ENCODE measurements at regions not wholly inside any gene's neighbourhood (a gene's known extent, or its start where the extent isn't known, plus 50 kb on each side); places are given as distances from the start of the nearest gene placed in this dataset.

DNA sequence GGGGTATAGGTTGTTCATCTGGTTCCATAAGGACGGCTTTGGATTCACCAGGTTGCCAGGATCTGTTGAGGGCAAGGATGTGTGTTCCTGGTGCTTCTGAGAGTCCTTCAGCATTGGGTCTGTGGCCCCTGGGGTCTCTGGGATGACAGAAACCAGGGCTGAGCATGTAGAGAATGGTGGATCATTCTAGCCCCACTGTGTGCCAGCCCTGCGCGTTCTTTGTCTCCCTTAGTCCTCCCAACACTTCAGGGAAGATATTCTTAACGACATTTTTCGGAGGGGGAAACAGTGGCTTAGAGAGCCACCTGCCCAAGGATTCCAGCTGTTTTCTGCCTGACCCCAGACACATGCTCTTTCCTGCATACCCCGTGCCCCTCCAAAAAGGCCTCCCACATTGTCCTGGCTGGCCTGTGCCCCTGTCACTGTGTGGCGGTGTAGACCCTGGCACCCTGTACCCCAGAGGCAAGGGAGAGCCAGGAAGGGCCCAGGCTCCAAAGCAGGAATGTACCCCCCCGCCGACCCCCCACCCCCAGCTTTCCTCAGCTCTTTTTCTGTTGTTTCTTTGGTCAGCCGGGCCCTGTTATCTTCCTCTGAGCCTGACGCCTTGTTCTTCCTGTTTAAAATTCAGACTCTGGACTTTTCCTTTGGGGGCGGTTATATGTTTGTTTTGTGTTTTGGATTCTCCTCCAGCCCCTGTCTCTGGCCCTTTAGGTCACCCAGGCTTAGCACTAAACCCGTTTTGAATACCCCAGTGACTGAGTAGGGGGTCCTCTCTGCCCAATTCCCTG is 57.8 kb upstream of the SMAD6 start:
- Histone ChIP-seq H3K4me3 (ENCODE audit: low read depth, low read length) (no peak overlapping the region), H3K4me1 (peaks cover 21% of the 10 kb centered on the region), H3K36me3 (ENCODE audit: control insufficient read depth, insufficient read depth, low read length) (no peaks in the 10 kb centered on the region), H3K27me3 (replicated peaks; ENCODE audit: control insufficient read depth, insufficient read depth, low read length) (no peaks in the 10 kb centered on the region), H3K9me3 (no peaks in the 10 kb centered on the region)
- ChIA-PET CTCF (interaction anchor here (1.3 to 1.7 kb wide), 2 partner anchors 25 to 54 kb away, joined by 3 to 5 read pairs; no protein-coding TSS in a partner anchor), POLR2A (no interaction called here)
- Mint-ChIP-seq H3K4me3 (ENCODE audit: unreplicated experiment) (no peak overlapping the region), H3K36me3 (ENCODE audit: insufficient read depth, unreplicated experiment) (no peaks in the 10 kb centered on the region), H3K27ac (ENCODE audit: unreplicated experiment) (peak overlapping the region; percentile 82), H3K27me3 (ENCODE audit: insufficient read depth, unreplicated experiment) (no peaks in the 10 kb centered on the region), H3K4me1 (ENCODE audit: low read depth, unreplicated experiment) (peaks cover 10% of the 10 kb centered on the region), H3K9me3 (ENCODE audit: unreplicated experiment) (no peaks in the 10 kb centered on the region)
- intact Hi-C loops (cut with micrococcal nuclease; ENCODE audit: unreplicated experiment) = no loop called here
- no TSS peak for BruUV-seq (replicated peaks)
- peak in 1 of 2 experiments; percentile 41 for DNase-seq
- TF ChIP-seq, protein P1, sequence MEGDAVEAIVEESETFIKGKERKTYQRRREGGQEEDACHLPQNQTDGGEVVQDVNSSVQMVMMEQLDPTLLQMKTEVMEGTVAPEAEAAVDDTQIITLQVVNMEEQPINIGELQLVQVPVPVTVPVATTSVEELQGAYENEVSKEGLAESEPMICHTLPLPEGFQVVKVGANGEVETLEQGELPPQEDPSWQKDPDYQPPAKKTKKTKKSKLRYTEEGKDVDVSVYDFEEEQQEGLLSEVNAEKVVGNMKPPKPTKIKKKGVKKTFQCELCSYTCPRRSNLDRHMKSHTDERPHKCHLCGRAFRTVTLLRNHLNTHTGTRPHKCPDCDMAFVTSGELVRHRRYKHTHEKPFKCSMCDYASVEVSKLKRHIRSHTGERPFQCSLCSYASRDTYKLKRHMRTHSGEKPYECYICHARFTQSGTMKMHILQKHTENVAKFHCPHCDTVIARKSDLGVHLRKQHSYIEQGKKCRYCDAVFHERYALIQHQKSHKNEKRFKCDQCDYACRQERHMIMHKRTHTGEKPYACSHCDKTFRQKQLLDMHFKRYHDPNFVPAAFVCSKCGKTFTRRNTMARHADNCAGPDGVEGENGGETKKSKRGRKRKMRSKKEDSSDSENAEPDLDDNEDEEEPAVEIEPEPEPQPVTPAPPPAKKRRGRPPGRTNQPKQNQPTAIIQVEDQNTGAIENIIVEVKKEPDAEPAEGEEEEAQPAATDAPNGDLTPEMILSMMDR (IDR thresholded peaks at IDR 0.05; ENCODE audit: insufficient read depth in 1 of 2, low read depth in 1 of 2, low read length in 1 of 2, severe bottlenecking in 1 of 2, unreplicated experiment in 1 of 2) = no peak

DNA sequence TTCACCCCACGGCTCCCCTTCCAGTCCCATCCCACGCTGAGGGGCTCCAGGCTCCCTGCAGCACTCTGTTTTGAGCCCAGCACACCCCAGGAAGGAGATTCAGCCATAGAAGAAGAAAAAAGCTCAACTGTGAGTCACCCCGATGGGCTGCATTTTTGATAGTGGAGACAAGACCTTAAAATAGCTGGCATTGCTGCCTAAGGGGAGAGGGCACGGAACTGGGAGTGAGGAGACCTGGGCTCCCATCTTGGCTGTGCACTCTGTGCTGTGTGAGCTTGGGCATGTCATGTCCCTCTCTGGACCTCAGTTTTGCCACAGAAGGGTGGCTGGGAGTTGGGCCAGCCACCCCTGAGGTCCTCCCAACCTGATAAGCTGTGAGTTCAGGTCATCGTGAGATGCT is 57.2 kb upstream of the SMAD6 start:
- CTCF ChIA-PET = interaction anchor here (1.1 to 1.7 kb wide), 2 partner anchors 26 to 53 kb away, joined by 3 read pairs; no protein-coding TSS in a partner anchor
- peaks cover 10% of the 10 kb centered on the region for H3K4me1 Mint-ChIP-seq (ENCODE audit: low read depth, unreplicated experiment)

DNA sequence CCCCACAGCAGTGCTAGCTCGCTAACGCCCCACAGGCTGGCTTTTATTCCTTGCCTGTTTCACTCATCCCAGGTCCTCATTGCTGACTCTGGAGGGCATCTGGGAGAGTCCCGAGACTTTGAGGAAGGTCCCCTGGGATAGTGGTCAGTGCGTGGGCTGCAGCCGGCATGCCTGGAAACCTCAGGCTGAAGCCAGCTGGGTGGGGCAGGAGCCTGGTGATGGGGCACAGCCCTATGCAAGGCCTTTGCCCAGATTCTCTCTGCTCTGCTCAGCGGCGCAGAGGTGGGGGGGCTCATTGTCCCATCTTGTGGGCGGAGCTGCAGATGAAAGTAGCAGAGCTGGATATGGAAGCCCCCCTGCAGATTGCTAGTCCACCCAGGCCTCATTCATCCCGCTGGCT is 55.7 kb upstream of the SMAD6 start:
- no peaks in the 10 kb centered on the region for H3K9me3 ChIP-seq
- no peak for DNase-seq
- H3K4me1 ChIP-seq = peaks cover 23% of the 10 kb centered on the region
- Mint-ChIP-seq H3K4me1 (ENCODE audit: low read depth, unreplicated experiment) (peaks cover 10% of the 10 kb centered on the region), H3K4me3 (ENCODE audit: unreplicated experiment) (no peak overlapping the region), H3K27me3 (ENCODE audit: insufficient read depth, unreplicated experiment) (no peaks in the 10 kb centered on the region), H3K36me3 (ENCODE audit: insufficient read depth, unreplicated experiment) (no peaks in the 10 kb centered on the region), H3K27ac (ENCODE audit: unreplicated experiment) (no peak overlapping the region), H3K9me3 (ENCODE audit: unreplicated experiment) (no peaks in the 10 kb centered on the region)
- no peaks in the 10 kb centered on the region for H3K36me3 ChIP-seq (ENCODE audit: control insufficient read depth, insufficient read depth, low read length)
- no peaks in the 10 kb centered on the region for H3K27me3 ChIP-seq (replicated peaks; ENCODE audit: control insufficient read depth, insufficient read depth, low read length)
- no TSS peak for BruUV-seq (replicated peaks)
- intact Hi-C loops (cut with micrococcal nuclease; ENCODE audit: unreplicated experiment) = no loop called here
- ChIA-PET CTCF (interaction anchor here (1.3 kb wide), 1 partner anchor 27 kb away, joined by 4 read pairs; no protein-coding TSS in a partner anchor), POLR2A (no interaction called here)
- TF ChIP-seq, protein P1 (IDR thresholded peaks at IDR 0.05; ENCODE audit: insufficient read depth in 1 of 2, low read depth in 1 of 2, low read length in 1 of 2, severe bottlenecking in 1 of 2, unreplicated experiment in 1 of 2) = no peak
- no peak overlapping the region for H3K4me3 ChIP-seq (ENCODE audit: low read depth, low read length)

More for the DNA sequence above, 57.2 kb upstream of the SMAD6 start:
- Histone ChIP-seq H3K36me3 (ENCODE audit: control insufficient read depth, insufficient read depth, low read length) (no peaks in the 10 kb centered on the region), H3K9me3 (no peaks in the 10 kb centered on the region), H3K4me1 (peaks cover 21% of the 10 kb centered on the region), H3K4me3 (ENCODE audit: low read depth, low read length) (no peak overlapping the region), H3K27me3 (replicated peaks; ENCODE audit: control insufficient read depth, insufficient read depth, low read length) (no peaks in the 10 kb centered on the region)
- TF ChIP-seq, protein P1 (IDR thresholded peaks at IDR 0.05; ENCODE audit: insufficient read depth in 1 of 2, low read depth in 1 of 2, low read length in 1 of 2, severe bottlenecking in 1 of 2, unreplicated experiment in 1 of 2) = no peak
- peak overlapping the region; percentile 82 for H3K27ac Mint-ChIP-seq (ENCODE audit: unreplicated experiment)
- DNase-seq = no peak
- POLR2A ChIA-PET = no interaction called here
- no peaks in the 10 kb centered on the region for H3K27me3 Mint-ChIP-seq (ENCODE audit: insufficient read depth, unreplicated experiment)
- no TSS peak for BruUV-seq (replicated peaks)
- H3K4me3 Mint-ChIP-seq (ENCODE audit: unreplicated experiment) = no peak overlapping the region
- H3K36me3 Mint-ChIP-seq (ENCODE audit: insufficient read depth, unreplicated experiment) = no peaks in the 10 kb centered on the region
- intact Hi-C loops (cut with micrococcal nuclease; ENCODE audit: unreplicated experiment) = no loop called here
- no peaks in the 10 kb centered on the region for H3K9me3 Mint-ChIP-seq (ENCODE audit: unreplicated experiment)
